PC-9 (cell line): ENCODE measurements at regions not wholly inside any gene's neighbourhood (a gene's known extent, or its start where the extent isn't known, plus 50 kb on each side); places are given as distances from the start of the nearest gene placed in this dataset.

Experiments used
- BruUV-seq: library from RNA; stranded (reverse); fragments of 400-500 nt; replicated peaks from 2 replicates; lab custom pipeline; 2021; lab: Mats Ljungman, UMichigan
- CTCF ChIA-PET: fragments of 300-600 bp; sonication (Branson Sonifier 250); formaldehyde crosslinking; loops from one replicate; lab custom pipeline; 2022; ENCODE audit warnings: antibody characterized with exemption; lab: Charles Lee
- POLR2A ChIA-PET: fragments of 300-600 bp; sonication (Branson Sonifier 250); formaldehyde crosslinking; loops from one replicate; lab custom pipeline; 2022; ENCODE audit warnings: antibody characterized with exemption; ENCODE audit not compliant: unreplicated experiment; lab: Charles Lee
- DNase-seq, 2 experiments: peaks; one replicate each; pipeline versions ENCODE4 v3.0.0 to v3.0.0-alpha.2; 2015 to 2022; ENCODE audit warnings: mixed read lengths in 1 of 2
- H2AFZ ChIP-seq: fragments of 200-600 bp; sonication (generic); 2 replicates; pipeline ENCODE4 v1.8.1; 2017; ENCODE audit warnings: antibody characterized with exemption
- H3F3A ChIP-seq: fragments of 200-600 bp; sonication (generic); 2 replicates; pipeline ENCODE4 v1.8.1; 2017; ENCODE audit warnings: antibody characterized with exemption, mild to moderate bottlenecking, low read depth; ENCODE audit not compliant: insufficient read depth
- H3K27ac ChIP-seq: fragments of 200-600 bp; sonication (generic); 2 replicates; pipeline ENCODE4 v1.6.1; 2016; ENCODE audit warnings: mixed run types
- H3K27me3 ChIP-seq: fragments of 200-600 bp; sonication (generic); 2 replicates; pipeline ENCODE4 v1.6.1; 2016; ENCODE audit warnings: low read depth, mixed run types; ENCODE audit not compliant: insufficient read depth
- H3K36me3 ChIP-seq: fragments of 200-600 bp; sonication (generic); 2 replicates; pipeline ENCODE4 v1.6.1; 2016; ENCODE audit warnings: low read depth, mixed run types
- H3K4me1 ChIP-seq: fragments of 200-600 bp; sonication (generic); replicated peaks from 2 replicates; pipeline ENCODE4 v1.6.1; 2016; ENCODE audit warnings: mixed run types; ENCODE audit not compliant: insufficient read depth
- H3K4me2 ChIP-seq: fragments of 200-600 bp; sonication (generic); 2 replicates; pipeline ENCODE4 v1.6.1; 2017; ENCODE audit warnings: mixed run types
- H3K4me3 ChIP-seq: fragments of 200-600 bp; sonication (generic); 2 replicates; pipeline ENCODE4 v1.6.1; 2016; ENCODE audit warnings: mixed run types
- H3K79me2 ChIP-seq: fragments of 200-600 bp; sonication (generic); 2 replicates; pipeline ENCODE4 v1.6.1; 2017; ENCODE audit warnings: low read depth, mixed run types
- H3K9me2 ChIP-seq: fragments of 200-600 bp; sonication (generic); 2 replicates; pipeline ENCODE4 v1.8.1; 2017; ENCODE audit warnings: mild to moderate bottlenecking; ENCODE audit not compliant: insufficient read depth
- H3K9me3 ChIP-seq: fragments of 200-600 bp; sonication (generic); 2 replicates; pipeline ENCODE4 v1.8.1; 2016; ENCODE audit warnings: low read depth; ENCODE audit not compliant: insufficient read depth
- H4K20me1 ChIP-seq: fragments of 200-600 bp; sonication (generic); 2 replicates; pipeline ENCODE4 v1.8.1; 2017; ENCODE audit not compliant: insufficient read depth
- EZH2 ChIP-seq: fragments of 200-600 bp; sonication (generic); IDR thresholded peaks from 2 replicates; pipeline ENCODE4 v1.8.0; 2017; ENCODE audit warnings: antibody characterized with exemption, low read depth
- intact Hi-C: fragments of 100-400 bp; cut with micrococcal nuclease; formaldehyde crosslinking; loops from one replicate; pipeline ENCODE4 v1.10.0; 2022; ENCODE audit not compliant: unreplicated experiment
- TF ChIP-seq, protein P1 (sequence below): fragments of 200-600 bp; sonication (generic); conservative IDR thresholded peaks from 2 replicates; pipeline ENCODE4 v1.6.1; 2017; ENCODE audit warnings: mixed run types, antibody characterized with exemption, mild to moderate bottlenecking, moderate library complexity

DNA sequence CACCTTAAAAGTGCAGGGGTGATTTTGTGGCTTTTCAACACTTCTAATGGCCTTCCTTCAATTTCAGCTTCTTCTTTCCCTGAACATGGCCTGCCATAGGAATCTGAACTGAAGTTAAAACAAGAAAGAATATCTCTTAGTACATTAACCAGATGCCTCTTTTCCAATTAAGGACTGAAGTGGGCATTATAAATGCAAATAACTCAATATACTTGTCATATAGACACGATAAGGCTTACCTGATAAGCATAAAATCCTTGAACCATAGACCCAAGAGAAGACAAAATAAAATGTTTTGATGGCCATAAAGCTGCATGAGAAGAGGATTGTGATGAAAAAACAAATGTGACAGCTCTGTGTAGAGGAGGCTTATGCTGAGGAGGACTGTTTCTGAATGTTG lies 173.1 kb downstream of the MC4R start:
- no peaks in the 10 kb centered on the region for H3K79me2 ChIP-seq
- no peak overlapping the region for H3K27ac ChIP-seq
- TF ChIP-seq, protein P1, sequence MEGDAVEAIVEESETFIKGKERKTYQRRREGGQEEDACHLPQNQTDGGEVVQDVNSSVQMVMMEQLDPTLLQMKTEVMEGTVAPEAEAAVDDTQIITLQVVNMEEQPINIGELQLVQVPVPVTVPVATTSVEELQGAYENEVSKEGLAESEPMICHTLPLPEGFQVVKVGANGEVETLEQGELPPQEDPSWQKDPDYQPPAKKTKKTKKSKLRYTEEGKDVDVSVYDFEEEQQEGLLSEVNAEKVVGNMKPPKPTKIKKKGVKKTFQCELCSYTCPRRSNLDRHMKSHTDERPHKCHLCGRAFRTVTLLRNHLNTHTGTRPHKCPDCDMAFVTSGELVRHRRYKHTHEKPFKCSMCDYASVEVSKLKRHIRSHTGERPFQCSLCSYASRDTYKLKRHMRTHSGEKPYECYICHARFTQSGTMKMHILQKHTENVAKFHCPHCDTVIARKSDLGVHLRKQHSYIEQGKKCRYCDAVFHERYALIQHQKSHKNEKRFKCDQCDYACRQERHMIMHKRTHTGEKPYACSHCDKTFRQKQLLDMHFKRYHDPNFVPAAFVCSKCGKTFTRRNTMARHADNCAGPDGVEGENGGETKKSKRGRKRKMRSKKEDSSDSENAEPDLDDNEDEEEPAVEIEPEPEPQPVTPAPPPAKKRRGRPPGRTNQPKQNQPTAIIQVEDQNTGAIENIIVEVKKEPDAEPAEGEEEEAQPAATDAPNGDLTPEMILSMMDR: no peak
- TF ChIP-seq EZH2: no peak
- H4K20me1 ChIP-seq: no peaks in the 10 kb centered on the region
- ChIA-PET CTCF (no interaction called here), POLR2A (no interaction called here)
- no peaks in the 10 kb centered on the region for H3F3A ChIP-seq
- H3K9me2 ChIP-seq: no peaks in the 10 kb centered on the region; the same call in 1 of the 2 replicates
- no peak overlapping the region for H3K4me2 ChIP-seq
- H3K4me1 ChIP-seq: no peaks in the 10 kb centered on the region
- BruUV-seq: no TSS peak
- no peaks in the 10 kb centered on the region for H3K36me3 ChIP-seq
- H3K4me3 ChIP-seq: no peak overlapping the region
- H3K9me3 ChIP-seq: no peaks in the 10 kb centered on the region
- intact Hi-C loops: no loop called here
- no peaks in the 10 kb centered on the region for H3K27me3 ChIP-seq
- DNase-seq: no peak
- H2AFZ ChIP-seq: no peak overlapping the region

DNA sequence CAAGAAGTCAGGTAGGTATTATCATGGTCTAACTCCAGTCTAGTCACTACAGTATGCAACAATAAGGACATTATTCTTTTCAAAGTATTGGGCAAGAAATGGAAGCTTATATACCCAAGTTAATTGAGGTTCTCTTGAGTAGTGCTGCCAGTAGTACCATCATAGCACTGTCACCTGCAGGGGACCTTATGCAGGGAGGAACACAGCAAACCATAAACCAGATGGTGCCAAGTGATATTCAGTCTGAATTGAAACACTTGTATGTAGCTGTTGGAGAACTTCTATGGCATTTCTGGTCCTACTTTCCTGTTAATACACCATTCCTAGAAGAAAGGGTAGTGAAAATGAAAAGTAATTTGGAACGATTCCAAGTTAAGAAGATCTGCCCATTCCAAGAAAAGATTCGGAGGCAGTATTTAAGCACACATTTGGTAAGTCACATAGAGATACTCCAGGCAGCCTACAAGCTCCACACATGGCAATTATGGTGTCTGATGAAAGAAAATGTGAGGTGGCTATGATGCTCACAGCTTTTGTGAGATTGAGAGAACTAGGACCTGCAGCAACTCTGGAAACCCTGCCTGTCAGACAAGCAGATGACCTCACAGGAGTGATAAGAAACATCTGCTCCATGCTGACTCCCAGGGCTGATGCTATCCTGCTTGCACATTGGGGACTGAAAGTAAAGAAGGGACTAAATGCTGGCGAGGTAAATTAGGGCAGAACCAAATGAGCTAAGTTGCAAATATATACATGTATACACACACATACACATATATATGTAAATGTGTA lies 174.7 kb downstream of the MC4R start:
- ChIA-PET CTCF (no interaction called here), POLR2A (no interaction called here)
- no peak overlapping the region for H3K4me3 ChIP-seq
- H3K4me1 ChIP-seq: no peaks in the 10 kb centered on the region
- H3K9me3 ChIP-seq: no peaks in the 10 kb centered on the region
- intact Hi-C loops: no loop called here
- H3K36me3 ChIP-seq: no peaks in the 10 kb centered on the region
- no peak for TF ChIP-seq EZH2
- TF ChIP-seq, protein P1: no peak
- no peaks in the 10 kb centered on the region for H3K9me2 ChIP-seq
- no peak for DNase-seq
- no peak overlapping the region for H3K4me2 ChIP-seq
- no peaks in the 10 kb centered on the region for H3K27me3 ChIP-seq
- H3K79me2 ChIP-seq: no peaks in the 10 kb centered on the region
- H3F3A ChIP-seq: no peaks in the 10 kb centered on the region
- BruUV-seq: no TSS peak
- H4K20me1 ChIP-seq: no peaks in the 10 kb centered on the region
- H2AFZ ChIP-seq: no peak overlapping the region
- H3K27ac ChIP-seq: no peak overlapping the region

DNA sequence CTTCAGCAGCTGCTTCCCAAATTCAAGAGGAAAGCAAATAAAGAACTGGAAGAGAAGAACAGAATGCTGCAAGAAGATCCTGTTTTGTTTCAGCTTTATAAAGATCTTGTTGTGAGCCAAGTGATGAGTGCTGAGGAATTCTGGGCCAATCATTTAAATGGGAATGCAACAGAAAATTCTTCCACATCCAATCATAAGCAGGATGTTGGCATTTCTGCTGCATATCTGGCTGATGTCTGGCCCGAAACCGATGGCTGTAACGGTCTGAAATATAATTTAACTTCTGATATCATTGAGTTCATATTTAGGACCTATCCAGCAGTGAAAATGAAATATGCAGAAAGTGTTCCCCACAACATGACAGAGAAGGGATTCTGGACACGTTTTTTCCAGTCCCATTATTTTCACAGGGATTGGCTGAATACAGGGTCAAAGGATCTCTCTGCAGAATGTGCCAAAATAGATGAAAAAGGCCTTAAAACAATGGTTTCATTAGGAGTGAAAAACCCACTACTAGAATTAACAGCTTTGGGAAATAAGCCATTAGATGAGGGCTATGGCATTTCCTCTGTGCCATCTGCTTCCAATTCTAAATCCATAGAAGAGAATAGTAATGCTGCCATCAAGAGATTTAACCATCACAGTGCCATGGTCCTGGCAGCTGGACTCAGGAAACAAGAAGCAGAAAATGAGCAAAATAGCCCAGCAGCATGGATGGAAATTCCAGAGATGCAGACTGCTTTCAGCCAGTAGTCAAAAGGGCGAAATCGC lies 175.6 kb downstream of the MC4R start:
- Histone ChIP-seq H3K9me2 (no peaks in the 10 kb centered on the region), H3K79me2 (no peaks in the 10 kb centered on the region), H3K27me3 (no peaks in the 10 kb centered on the region), H3K36me3 (no peaks in the 10 kb centered on the region), H3K4me2 (no peak overlapping the region), H3K9me3 (no peaks in the 10 kb centered on the region), H3K4me1 (no peaks in the 10 kb centered on the region), H4K20me1 (no peaks in the 10 kb centered on the region), H2AFZ (no peak overlapping the region), H3F3A (no peaks in the 10 kb centered on the region), H3K27ac (no peak overlapping the region), H3K4me3 (no peak overlapping the region)
- BruUV-seq: no TSS peak
- ChIA-PET CTCF (no interaction called here), POLR2A (no interaction called here)
- DNase-seq: no peak
- intact Hi-C loops: no loop called here
- TF ChIP-seq, protein P1: no peak
- TF ChIP-seq EZH2: no peak
